GM12891 (cell line): ENCODE measurements at regions not wholly inside any gene's neighbourhood (a gene's known extent, or its start where the extent isn't known, plus 50 kb on each side); places are given as distances from the start of the nearest gene placed in this dataset.

ENCODE experiments used
- PAX5 ChIP-seq: IDR thresholded peaks from 2 replicates; pipeline ENCODE4 v1.6.1; 2011; ENCODE audit warnings: low read length, moderate library complexity, mild to moderate bottlenecking; ENCODE audit not compliant: insufficient read depth, severe bottlenecking
- POLR2A ChIP-seq: IDR thresholded peaks from 2 replicates; pipeline ENCODE4 v1.6.1; 2011; ENCODE audit warnings: low read depth, low read length, control low read depth
- POLR2AphosphoS5 ChIP-seq: IDR thresholded peaks from 2 replicates; pipeline ENCODE4 v1.6.1; 2011; ENCODE audit warnings: low read depth, low read length, control low read depth
- SPI1 ChIP-seq: IDR thresholded peaks from 2 replicates; pipeline ENCODE4 v1.6.1; 2011; ENCODE audit warnings: low read depth, low read length, control low read depth
- TAF1 ChIP-seq: IDR thresholded peaks from 2 replicates; pipeline ENCODE4 v1.6.1; 2011; ENCODE audit warnings: low read depth, low read length, control low read depth

DNA sequence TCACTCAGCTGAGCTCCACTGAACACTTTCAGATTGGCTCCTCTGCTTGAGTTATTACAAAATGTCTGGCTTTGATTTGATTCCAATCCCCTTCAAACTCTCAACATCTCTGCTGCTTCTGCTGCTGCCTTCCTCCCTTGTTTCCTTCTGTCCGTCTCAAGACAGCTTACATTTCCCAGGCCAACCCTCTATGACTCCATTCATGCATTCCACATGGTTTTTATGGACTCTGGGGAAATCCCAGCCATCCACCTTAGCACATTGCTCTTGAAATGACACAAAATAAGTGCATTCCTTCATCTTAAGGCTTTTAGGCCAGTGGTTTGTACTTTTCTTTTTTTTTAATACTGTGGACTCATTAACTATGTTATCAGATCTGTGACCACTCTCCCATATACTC lies 68.5 kb upstream of the TMEM164 start:
- TF ChIP-seq POLR2A (no peak), SPI1 (no peak), TAF1 (no peak), POLR2AphosphoS5 (no peak), PAX5 (no peak)
